Stimulated activated CD4-positive, alpha-beta T cell treated with anti-CD3 and anti-CD28 coated beads, Interleukin-4, amount 100 ng/mL, for 1 hour (primary cell): ENCODE measurements at regions not wholly inside any gene's neighbourhood (a gene's known extent, or its start where the extent isn't known, plus 50 kb on each side); places are given as distances from the start of the nearest gene placed in this dataset.
"Not testable (repeated sequence)": the region's sequence is repeated elsewhere in the genome, so short reads cannot be mapped to it uniquely, and the experiment has no call there.

Source experiments
- DNase-seq: peaks from one replicate; pipeline ENCODE4 v3.0.0-alpha.2; 2020

DNA sequence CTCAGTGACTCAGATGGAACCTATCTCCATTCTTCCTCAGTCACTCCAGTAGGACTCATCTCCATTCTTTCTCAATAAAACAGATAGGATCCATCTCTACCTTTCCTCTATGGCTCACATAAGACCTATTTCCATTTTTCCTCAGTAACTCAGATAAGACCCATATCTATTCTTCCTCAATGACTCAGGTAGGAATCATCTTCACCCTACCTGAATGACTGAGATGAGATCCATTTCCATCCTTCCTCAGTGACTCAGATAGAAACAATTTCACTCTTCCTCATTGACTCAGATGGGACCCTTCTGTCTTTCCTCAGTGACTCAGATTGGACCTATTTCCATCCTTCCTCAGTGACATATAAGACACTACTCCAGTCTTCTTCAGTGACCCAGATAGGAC, 165.1 kb downstream of the FBXO4 start:
- no peak for DNase-seq

DNA sequence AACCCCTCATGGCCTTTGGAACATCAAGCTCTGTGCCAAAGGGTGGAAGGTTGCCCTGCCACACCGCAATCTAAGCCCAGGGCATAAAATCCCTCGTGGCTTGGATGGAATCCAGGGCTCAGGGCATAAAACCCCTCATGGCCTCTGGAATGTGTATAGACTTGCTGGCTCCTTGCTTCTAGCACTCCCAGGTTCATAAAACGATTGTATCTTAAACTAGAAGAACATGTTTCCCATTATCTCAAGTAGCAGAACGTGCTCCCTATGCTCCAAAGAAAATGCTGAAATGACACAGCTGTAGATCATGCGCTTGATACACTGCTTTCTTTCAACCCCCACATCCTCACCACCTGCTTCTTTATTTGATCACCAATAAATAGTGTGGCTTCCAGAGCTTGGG, 174.8 kb downstream of the FBXO4 start:
- not testable (repeated sequence) for DNase-seq

DNA sequence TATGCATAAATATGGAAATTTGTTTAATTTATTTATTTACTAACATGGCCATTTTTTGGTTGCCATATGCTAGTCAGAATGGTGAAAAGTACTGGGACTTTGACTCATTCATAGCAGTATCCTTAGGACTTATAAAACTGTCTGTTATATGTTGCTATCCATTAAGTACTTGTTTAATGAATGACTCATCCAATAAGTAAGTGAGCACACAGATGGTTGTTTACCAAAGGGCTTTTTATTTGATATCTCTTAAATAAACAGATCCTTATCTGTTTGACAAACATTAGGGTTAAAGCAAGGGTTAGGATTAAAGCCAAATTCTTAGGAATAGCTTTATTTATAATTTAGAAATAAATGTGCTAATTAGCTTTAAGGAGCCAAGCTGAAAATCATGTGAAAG, 183.4 kb downstream of the FBXO4 start:
- no peak for DNase-seq

DNA sequence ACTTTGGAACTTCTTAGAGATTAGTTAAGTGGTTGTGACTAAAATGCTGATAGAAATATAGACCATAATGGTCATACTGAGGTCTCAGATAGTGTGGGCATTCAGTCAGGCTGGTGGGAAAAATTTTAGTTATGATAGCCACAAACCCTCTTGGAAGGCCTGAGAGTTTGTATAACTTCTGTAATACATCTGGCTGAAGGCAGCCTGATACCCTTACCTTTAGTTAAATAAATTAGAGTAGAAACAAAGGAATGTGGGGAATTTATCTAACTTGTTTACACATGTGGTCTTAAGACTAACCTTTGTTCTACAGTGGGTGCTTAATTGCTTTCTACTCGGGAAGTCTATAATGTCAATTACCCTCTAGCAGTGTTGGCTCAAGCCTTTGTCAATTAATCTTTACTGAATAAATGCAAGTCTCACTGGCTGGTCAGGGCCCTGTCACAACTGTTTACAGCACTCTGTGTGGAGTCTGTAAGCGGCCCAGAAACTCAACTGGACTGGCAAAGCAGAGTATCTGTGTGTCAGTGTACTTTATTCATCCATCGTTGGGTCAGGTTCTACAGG, 184.0 kb downstream of the FBXO4 start:
- no peak for DNase-seq

DNA sequence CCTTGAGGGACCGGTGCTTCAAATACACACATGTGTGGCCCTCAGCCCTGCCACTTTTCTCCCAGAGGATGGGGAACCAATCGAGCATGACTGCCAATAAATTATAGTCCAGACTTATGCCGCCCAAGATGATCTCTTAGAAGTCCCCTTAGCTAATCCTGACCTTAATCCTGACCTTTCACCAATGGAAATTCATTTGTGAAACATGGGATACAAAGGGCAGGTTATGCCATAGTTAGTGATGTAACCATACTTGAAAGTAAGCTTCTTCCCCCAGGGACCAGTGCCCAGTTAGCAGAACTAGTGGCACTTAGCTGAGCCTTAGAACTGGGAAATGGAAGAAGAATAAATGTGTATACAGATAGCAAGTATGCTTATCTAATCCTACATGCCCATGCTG, 190.6 kb downstream of the FBXO4 start:
- DNase-seq = not testable (repeated sequence)

DNA sequence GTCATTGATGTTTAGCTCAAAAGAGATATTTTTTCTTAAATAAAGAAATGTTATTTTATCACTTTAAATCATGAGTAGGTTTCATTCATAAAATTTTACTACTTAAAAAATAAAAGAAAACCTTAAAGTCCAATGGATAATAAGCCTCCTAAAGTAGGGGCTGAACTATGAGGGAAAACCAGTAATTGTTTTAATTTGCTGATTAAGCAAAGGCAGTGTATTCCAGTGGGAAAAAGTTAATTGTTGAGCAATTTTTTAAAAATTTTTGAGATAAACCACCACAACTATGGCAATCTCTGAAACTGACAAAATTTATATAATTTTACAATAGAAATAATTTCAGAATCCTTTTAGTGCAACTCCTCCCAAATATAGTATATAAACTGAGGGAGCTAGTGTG, 195.0 kb downstream of the FBXO4 start:
- no peak for DNase-seq

DNA sequence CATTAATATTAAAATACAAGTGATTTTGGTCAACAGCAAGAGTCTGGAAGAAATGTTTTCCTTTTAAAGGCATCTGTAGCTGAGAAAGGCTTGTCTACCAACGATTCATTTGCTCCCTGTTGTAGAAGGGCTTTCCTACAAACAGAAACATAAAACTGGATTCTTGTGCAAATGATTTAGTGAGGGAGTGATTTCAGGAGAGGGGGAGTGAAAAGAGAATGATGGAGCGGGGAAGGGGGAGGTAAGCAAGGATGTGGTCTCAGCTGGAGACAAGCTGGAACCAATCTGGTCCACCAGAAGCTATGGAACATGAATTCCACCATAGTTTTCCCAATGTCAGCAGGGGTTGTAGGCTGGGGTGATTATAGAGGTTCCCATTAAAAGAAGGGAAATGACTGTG, 196.3 kb downstream of the FBXO4 start:
- DNase-seq = no peak

DNA sequence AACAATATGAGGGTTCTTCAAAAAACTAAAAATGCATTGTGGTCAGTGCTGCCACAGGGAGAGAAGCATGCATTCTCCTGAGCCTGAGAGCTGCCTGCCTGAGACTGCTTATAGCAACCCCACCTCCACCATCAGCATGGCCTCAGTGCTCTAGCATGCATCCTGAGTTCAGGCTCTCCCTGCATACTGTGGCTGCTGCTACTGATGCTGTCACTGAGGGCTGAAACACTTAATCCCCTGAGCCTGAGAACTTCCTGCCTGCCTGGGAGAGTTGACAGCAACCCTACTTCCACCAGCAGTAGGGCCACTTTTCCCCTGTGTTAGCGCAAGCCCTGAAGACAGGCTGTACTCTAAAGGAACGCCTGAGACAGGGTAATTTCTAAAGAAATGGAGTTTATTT, 206.0 kb downstream of the FBXO4 start:
- no peak for DNase-seq

DNA sequence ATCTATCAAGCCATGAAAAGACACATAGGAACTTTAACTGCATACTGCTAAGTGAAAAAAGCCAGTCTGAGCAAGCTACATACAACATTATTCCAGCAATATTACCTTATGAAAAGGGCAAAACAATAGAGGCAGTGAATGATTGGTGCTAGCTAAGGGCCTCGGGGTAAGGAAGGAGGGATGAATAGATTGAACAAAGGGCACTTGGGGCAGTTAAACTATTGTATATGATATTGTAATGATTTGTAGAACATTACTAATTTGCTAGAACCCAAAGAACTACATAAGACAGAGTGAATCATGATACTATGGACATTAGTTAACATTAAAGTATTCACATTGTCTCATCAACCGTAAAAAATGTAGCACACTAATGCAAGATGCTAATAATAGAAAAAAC, 218.3 kb downstream of the FBXO4 start:
- no peak for DNase-seq

DNA sequence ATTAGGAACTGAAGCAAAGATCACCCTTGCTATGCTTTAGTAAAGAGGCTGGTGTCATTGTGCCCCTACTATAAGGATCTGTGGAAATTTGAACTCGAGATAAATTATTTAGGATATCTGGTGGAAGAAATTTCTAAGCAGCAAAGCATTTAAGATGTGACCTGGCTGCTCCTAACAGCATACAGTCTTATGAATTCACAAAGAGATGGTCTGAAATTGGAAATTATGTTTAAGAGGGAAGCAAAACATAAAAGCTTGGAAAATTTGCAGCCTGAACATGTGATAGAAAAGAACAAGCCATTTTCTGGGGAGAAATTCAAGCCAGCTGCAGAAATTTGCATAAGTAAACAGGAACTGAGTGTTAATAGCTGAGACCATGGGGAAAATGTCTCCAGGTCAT, 223.7 kb downstream of the FBXO4 start:
- no peak for DNase-seq

DNA sequence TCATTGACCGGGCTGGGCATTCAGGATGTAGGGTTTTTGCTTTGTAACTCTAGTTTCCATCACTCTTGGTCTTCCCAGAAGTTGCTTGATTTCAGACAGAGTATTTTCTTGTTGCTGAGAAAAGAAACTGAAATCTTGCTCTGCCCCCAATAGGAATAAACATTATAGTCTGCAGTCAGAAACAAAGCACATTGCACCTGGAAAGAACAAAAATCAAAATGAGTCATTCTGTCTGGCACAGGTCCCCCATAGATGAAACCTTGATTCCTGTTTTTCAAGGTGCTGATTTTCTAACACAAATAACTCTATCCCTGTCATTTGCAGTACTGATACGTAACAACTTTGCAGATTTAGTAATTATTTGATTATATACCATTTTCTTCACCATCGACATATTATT, 232.1 kb downstream of the FBXO4 start:
- DNase-seq = no peak

DNA sequence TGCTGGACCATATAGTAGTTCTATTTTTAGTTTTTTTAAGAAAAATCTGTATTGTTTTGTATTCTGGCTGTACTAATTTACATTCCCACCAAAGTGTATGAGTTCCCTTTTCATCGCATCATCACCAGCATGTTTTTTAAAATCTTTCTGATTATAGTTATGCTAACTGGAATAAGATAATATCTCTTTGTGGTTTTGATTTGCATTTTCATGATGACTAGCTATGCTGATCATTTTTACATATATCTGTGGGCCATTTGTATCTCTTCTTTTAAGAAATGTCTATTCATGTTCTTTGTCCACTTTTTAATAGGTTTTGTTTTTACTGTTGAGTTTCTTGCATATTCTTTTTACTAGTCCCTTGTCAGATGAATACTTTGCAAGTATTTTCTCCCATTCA, 238.0 kb downstream of the FBXO4 start:
- no peak for DNase-seq

DNA sequence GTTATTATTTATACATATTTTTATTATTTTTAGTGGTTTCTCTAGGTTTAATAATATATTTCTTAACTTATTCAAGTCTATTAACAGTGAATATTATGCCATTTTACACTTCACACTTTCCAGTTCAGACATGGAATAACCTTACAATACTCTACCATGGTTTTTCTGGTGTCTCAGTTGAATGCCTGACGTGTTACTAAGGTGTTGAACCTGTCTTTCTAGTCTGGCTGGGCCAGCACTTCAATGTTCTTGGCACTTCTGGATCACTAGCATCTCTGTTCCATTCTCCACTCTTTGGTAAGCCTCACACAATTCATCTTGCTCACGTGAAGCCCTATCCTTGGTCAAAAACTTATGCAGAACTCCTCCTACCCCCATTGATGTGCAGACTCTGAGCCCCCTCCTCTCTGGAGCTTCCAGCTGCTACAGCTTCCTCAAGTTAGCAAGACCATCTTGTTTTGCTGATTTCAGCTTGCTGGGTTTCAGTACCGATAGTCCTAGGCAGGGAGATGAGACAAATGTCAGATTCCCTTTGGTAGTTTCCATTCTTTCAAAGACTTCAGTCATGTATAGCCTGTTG, 243.1 kb downstream of the FBXO4 start:
- DNase-seq = no peak

DNA sequence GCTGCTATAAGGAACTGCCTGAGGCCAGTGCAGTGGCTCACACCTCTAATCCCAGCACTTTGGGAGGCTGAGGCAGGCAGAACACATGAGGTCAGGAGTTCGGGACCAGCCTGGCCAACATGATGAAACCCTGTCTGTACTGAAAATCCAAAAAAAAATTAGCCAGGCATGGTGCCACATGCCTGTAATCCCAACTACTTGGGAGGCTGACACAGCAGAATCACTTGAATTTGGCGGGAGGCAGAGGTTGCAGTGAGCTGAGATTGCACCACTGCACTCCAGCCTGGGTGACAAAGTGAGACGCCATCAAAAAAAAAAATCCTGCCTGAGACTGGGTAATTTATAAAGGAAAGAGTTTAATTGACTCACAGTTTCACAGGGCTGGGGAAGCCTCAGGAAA, 247.1 kb upstream of the GHR start:
- DNase-seq = not testable (repeated sequence)

DNA sequence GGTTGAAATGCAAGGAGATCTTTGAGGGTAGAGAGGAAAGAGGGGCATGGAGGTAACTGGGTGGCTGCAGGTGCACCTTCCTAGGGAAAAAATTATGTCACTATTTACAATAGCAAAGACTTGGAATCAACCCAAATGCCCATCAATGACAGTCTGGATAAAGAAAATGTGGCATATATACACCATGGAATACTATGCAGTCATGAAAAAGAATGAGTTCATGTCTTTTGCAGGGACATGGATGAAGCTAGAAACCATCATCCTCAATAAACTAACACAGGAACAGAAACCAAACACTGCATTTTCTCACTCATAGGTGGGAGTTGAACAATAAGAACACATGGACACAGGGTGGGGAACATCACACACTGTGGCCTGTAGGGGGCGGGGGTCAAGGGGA, 243.4 kb upstream of the GHR start:
- DNase-seq = not testable (repeated sequence)

DNA sequence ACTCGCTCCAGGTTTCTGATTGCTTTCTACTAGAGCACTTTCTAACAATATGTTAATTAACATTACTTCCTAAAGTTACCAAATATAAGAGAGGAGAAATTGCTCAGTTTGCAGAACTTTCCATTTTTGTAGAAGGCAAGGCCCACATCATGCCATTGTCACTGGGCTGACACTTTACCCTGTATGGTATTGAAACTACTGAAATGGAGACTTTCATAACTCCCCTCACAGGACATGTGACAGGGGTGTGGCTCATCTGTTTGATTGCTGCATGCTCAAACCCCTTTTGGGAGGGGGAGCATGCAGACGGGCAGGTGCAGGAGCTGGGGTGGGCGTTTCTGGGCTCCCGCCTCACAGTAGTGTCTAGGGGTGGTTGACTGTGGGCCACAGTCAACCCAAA, 206.3 kb upstream of the GHR start:
- DNase-seq = no peak

DNA sequence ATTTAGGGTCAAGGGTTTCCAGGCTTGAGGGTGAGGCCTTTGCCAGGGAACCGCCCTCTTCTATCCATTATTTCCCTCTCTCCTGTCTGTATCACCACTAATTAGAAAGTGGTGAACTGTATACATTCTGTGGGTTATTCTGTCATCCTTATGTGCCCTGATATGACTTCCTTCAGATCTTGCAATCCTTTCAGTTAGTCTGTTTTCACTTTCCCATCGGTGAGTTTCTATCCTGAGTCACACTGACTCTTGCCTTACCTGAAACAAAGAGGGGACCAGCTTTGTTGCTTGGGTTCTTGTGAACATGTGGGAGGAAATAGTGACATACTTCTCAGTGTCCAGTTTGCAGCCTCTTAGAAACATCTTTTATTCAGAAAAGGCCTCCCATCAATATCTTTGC, 205.4 kb upstream of the GHR start:
- no peak for DNase-seq

DNA sequence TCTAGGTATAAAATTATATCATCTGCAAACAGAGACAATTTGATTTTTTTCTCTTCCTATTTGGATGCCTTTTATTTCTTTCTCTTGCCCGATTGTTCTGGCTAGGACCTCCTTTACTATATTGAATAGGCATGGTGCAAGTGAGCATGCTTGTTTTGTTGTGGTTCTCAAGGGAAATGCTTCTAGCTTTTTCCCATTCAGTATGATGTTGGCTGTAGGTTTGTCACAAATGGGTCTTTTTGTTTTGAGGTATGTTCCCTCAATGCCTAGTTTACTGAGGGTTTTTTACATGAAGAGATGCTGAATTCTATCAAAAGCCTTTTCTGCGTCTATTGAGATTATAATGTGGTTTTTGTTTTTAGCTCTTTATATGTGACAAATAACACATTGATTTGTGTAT, 198.2 kb upstream of the GHR start:
- DNase-seq = no peak

DNA sequence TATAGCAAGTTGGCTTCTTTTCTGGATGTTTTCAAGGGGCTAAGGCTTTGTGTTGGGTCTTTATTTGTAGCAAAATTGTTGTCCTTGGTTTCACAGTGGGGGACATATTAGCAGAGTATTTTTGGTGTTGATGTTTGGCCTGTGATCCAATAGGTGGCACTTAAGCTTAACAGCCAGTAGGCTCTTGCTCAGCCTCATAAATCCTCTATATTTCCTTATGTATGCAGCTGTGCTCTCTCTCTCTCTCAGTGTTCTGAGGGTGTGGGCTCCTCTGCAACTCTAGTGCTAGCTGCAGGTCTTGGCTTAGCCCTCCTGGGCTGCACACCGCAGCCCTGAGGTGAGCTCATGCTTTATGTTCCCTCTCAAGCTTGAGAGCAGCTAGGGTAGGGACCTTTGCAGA, 195.0 kb upstream of the GHR start:
- no peak for DNase-seq

DNA sequence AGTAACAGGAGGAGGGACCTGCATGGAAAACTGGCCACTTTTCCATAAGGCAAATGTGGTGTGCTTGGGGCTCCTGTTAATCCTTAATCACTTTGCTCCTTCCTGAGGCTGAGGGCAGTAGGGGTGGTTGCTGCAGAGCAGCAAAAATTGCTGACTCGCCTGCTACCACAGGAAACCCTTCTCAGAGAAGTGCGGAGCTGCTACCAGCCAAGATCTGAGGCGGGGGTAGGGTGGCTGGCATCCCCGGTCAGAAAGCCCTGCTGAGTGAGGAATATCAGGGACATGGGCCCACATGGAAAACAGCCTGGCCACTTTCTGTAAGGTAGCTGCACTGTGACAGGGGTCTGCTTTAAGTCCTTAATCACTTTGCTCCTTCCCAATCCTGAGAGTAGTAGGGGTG, 192.4 kb upstream of the GHR start:
- DNase-seq = no peak

DNA sequence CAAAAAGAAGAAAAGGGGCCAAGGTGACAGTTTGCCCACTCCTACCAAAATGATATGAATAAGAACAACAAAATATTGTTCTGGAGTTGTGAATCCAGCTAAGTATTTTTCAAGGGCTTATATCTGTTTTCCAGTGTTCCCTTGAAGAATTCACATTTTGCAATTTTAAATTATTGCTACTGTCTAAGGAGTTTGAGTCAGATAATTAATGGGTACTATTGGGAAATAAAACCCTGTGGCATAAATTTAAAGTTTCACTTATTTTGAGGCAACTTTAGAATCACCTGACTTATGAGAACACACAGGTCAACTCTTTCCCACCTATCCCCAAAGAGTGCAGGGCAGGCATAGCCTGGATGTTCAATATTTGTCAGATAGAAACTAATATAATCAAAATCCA, 188.0 kb upstream of the GHR start:
- DNase-seq = no peak

DNA sequence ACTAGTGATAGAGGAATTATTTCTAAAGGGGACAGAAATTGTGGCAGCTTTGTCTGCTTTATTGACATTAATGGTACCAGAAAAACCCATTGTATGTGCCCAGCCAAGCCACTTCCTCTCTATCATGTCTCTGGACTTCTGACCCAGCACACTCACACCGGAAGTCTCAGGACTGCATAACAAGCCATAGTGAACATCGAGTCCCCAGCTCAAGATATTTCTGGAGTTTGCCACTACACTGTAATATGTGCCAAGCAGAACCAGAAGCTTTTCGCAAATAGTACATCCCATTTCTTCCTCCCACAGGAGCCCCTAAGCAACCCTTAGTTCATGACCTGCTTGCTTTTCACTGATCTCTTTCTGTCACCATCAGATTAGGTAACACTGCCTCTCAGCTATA, 187.4 kb upstream of the GHR start:
- no peak for DNase-seq

DNA sequence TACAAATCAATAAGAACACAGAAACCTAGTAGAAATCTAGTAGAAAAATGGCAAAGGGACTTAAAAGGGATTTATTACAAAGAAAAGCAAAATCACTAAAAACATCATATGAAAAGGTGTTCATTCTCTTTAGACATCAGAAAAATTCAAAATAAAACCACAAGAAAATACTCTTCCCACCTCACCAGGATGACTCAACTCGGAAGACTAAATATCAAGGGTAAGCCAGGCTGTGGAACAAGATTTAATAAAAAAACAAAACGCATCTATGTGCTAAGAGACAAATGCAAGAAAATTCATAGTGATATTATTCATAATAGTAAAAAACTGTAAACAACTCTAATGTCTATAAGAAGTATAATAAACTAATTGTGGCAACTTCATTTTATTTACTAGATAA, 181.6 kb upstream of the GHR start:
- no peak for DNase-seq

DNA sequence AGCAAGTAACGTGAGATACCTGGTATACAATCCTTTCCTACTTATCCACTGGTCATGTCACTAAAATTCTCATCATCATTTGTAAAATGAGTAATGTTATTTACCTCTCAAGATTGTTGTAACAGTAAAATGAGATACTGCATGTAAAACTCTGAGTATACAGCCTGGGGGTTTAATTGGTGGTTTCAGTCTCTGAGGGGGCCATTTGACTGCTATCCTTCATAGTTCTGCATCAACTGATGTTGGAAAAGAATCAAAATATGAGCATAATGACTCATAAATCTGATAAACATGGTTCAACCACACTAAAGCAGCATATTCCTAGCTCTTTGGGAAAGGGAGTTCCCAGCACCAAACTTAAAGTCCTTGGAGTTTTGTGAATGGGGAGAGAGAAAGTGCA, 181.0 kb upstream of the GHR start:
- DNase-seq = no peak

DNA sequence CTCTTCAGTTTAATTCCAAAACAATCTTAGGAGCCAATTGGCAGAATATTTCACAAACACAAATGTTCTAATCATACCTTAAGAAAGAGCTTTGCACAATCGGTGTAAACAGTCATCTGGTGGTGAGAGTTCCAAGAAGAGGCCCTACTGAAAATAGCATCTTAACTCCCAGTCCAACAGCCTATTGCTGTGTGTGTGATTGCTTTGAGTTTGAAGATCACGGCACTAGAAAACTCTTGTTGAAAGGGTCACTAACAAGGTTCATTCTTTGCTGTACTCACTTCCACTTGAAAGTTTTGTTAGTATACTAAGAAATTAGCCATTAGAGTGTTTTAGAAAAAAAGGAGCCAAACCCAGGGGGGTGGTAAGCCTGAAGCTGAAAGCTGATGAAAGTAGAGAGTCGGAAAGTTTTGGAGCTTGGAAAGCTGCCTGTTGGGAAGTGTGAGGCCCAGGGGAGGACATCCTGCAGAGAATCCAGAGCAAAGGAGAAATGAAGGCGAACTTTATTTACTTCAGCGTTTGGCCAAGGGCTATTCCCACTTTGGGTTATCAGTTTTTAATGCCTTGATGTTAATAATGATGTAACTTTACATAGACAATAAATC, 180.3 kb upstream of the GHR start:
- DNase-seq = no peak
